HEK293 (cell line): ENCODE measurements at regions not wholly inside any gene's neighbourhood (a gene's known extent, or its start where the extent isn't known, plus 50 kb on each side); places are given as distances from the start of the nearest gene placed in this dataset.

Source experiments
- MZF1 ChIP-seq: fragments of 450-650 bp; formaldehyde crosslinking; IDR thresholded peaks from 2 replicates; pipeline ENCODE4 v1.5.1; 2017; ENCODE audit warnings: missing biosample characterization, missing genetic modification characterization, borderline replicate concordance
- ZBTB8A ChIP-seq: fragments of 450-650 bp; formaldehyde crosslinking; IDR thresholded peaks from 2 replicates; pipeline ENCODE4 v1.5.1; 2016; ENCODE audit warnings: missing biosample characterization, missing genetic modification characterization
- ZNF2 ChIP-seq: fragments of 450-650 bp; formaldehyde crosslinking; IDR thresholded peaks from 2 replicates; pipeline ENCODE4 v1.5.1; 2016; ENCODE audit warnings: missing biosample characterization, missing genetic modification characterization
- TF ChIP-seq, protein P1 (sequence below): fragments of 450-650 bp; formaldehyde crosslinking; IDR thresholded peaks from 2 replicates; pipeline ENCODE4 v1.5.1; 2016; ENCODE audit warnings: missing biosample characterization, missing genetic modification characterization
- TF ChIP-seq, protein P2 (sequence below): fragments of 450-650 bp; formaldehyde crosslinking; IDR thresholded peaks from 2 replicates; pipeline ENCODE4 v1.5.1; 2017; ENCODE audit warnings: missing biosample characterization, missing genetic modification characterization

DNA sequence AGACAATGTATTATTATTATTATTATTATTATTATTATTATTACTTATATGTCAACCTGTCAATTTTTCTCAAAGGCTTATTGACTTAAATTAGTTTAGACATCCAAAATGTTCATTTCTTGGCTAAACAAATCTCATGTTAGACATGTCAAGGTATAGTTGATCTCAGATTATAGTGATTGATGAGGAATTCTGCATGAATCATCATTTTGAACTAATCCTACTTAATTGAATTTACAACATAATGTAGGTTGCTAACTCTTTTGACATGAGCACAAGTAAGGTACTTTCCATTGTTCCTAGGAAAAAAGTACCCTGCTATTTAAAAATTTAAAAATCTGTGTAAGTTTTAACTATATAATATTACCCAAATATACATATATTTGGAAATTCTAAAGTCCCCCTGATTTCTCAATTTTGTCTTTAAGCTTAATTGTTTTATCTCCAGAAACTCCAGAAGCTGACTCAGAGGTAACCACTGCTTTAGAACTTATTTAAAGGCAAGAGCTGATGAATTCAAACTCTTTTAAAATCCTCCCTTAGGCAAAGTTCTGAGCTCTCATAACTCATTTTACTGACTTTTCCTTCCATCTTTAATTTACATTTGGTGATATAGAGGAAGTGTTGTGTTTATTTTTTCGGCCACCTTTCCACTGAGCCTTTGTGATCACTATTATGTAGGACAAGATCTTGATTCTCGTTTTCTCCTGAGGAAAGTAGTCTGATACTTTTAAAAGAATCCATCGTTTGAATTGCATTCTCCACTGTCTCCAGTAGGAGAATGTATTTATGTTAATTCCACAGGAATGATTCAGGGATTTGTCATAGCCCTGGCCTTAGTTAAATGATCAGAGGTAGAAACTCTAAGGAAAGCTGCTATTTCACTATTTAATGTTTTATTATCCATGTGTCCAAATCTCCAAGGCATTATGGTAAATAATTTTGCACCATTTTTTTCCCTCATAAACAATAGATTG lies 1304.5 kb downstream of the AACS start:
- TF ChIP-seq MZF1 (tag by site-specific recombination) (no peak), ZBTB8A (tag by site-specific recombination) (no peak), ZNF2 (no peak)
- TF ChIP-seq, protein P1, sequence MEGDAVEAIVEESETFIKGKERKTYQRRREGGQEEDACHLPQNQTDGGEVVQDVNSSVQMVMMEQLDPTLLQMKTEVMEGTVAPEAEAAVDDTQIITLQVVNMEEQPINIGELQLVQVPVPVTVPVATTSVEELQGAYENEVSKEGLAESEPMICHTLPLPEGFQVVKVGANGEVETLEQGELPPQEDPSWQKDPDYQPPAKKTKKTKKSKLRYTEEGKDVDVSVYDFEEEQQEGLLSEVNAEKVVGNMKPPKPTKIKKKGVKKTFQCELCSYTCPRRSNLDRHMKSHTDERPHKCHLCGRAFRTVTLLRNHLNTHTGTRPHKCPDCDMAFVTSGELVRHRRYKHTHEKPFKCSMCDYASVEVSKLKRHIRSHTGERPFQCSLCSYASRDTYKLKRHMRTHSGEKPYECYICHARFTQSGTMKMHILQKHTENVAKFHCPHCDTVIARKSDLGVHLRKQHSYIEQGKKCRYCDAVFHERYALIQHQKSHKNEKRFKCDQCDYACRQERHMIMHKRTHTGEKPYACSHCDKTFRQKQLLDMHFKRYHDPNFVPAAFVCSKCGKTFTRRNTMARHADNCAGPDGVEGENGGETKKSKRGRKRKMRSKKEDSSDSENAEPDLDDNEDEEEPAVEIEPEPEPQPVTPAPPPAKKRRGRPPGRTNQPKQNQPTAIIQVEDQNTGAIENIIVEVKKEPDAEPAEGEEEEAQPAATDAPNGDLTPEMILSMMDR (tag by site-specific recombination) = no peak
- TF ChIP-seq, protein P2, sequence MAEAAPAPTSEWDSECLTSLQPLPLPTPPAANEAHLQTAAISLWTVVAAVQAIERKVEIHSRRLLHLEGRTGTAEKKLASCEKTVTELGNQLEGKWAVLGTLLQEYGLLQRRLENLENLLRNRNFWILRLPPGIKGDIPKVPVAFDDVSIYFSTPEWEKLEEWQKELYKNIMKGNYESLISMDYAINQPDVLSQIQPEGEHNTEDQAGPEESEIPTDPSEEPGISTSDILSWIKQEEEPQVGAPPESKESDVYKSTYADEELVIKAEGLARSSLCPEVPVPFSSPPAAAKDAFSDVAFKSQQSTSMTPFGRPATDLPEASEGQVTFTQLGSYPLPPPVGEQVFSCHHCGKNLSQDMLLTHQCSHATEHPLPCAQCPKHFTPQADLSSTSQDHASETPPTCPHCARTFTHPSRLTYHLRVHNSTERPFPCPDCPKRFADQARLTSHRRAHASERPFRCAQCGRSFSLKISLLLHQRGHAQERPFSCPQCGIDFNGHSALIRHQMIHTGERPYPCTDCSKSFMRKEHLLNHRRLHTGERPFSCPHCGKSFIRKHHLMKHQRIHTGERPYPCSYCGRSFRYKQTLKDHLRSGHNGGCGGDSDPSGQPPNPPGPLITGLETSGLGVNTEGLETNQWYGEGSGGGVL = no peak
